PC-3 (cell line): ENCODE measurements at regions not wholly inside any gene's neighbourhood (a gene's known extent, or its start where the extent isn't known, plus 50 kb on each side); places are given as distances from the start of the nearest gene placed in this dataset.

Experiments used
- CTCF ChIP-seq: fragments of 300-600 bp; sonication (generic); conservative IDR thresholded peaks from 2 replicates; pipeline ENCODE4 v1.5.1; 2017; ENCODE audit warnings: antibody characterized with exemption, low read depth, mild to moderate bottlenecking, low read length
- EZH2 ChIP-seq: fragments of 300-600 bp; sonication (generic); IDR thresholded peaks from one replicate; pipeline ENCODE4 v1.6.1; 2017; ENCODE audit warnings: antibody characterized with exemption, mild to moderate bottlenecking, low read length; ENCODE audit not compliant: unreplicated experiment
- EZH2phosphoT487 ChIP-seq: fragments of 300-600 bp; sonication (generic); IDR thresholded peaks from 2 replicates; pipeline ENCODE4 v1.6.1; 2018; ENCODE audit warnings: mild to moderate bottlenecking, antibody characterized with exemption, low read length, borderline replicate concordance

- no peak for TF ChIP-seq CTCF
- TF ChIP-seq EZH2 = no peak
- TF ChIP-seq EZH2phosphoT487 = no peak
Observed at GRCh38 chr18:44579745-44580144, 100.9 kb upstream of the SETBP1 start.
